ENCODE measurements at regions not wholly inside any gene's neighbourhood (a gene's known extent, or its start where the extent isn't known, plus 50 kb on each side); places are given as distances from the start of the nearest gene placed in this dataset.

- H3K4me3 Mint-ChIP-seq: no peak overlapping the region
- no peak for TF ChIP-seq CTCF (IDR thresholded peaks at IDR 0.05)
- DNase-seq (no peak), ATAC-seq (ENCODE audit: poor library complexity) (no peak)
- H3K36me3 Mint-ChIP-seq (ENCODE audit: low read depth): no peaks in the 10 kb centered on the region
- Histone ChIP-seq H3K27ac (ENCODE audit: low read depth in 1 of 2, low read length in 2 of 2) (no peak overlapping the region), H3K27me3 (ENCODE audit: control insufficient read depth in 1 of 2, insufficient read depth in 2 of 2, low read length in 2 of 2) (no peaks in the 10 kb centered on the region), H3K4me1 (ENCODE audit: insufficient read depth, low read length) (no peaks in the 10 kb centered on the region), H3K36me3 (ENCODE audit: insufficient read depth, low read length) (no peaks in the 10 kb centered on the region), H3K4me3 (ENCODE audit: low read length) (no peak overlapping the region), H3K9me3 (ENCODE audit: control insufficient read depth in 1 of 2, insufficient read depth in 1 of 2, low read length in 2 of 2) (peaks cover 0 to 17% of the 10 kb centered on the region in 2 experiments)
- no peaks in the 10 kb centered on the region for H3K4me1 Mint-ChIP-seq (ENCODE audit: low read depth)
- no peak overlapping the region for H3K27ac Mint-ChIP-seq
- no peaks in the 10 kb centered on the region for H3K9me3 Mint-ChIP-seq
- ChIA-PET POLR2A (no interaction called here), CTCF (no interaction called here)
- intact Hi-C loops (cut with DNase I, micrococcal nuclease): no loop called here
- H3K27me3 Mint-ChIP-seq: peaks cover 13% of the 10 kb centered on the region
Measured at GRCh38 chr20:39651645-39652325, 689.6 kb downstream of the DHX35 start.

- Mint-ChIP-seq H3K36me3 (ENCODE audit: low read depth) (no peaks in the 10 kb centered on the region), H3K4me1 (ENCODE audit: low read depth) (no peaks in the 10 kb centered on the region), H3K9me3 (no peaks in the 10 kb centered on the region), H3K27ac (no peak overlapping the region), H3K4me3 (no peak overlapping the region), H3K27me3 (peaks cover 6% of the 10 kb centered on the region)
- intact Hi-C loops (cut with DNase I, micrococcal nuclease): no loop called here
- ATAC-seq (ENCODE audit: poor library complexity) (no peak), DNase-seq (no peak)
- no peak for TF ChIP-seq CTCF (IDR thresholded peaks at IDR 0.05)
- CTCF ChIA-PET: no interaction called here
- H3K4me3 ChIP-seq (ENCODE audit: low read length): no peak overlapping the region
- H3K27me3 ChIP-seq (ENCODE audit: control insufficient read depth in 1 of 2, insufficient read depth in 2 of 2, low read length in 2 of 2): no peaks in the 10 kb centered on the region
- no peaks in the 10 kb centered on the region for H3K36me3 ChIP-seq (ENCODE audit: insufficient read depth, low read length)
- no peak overlapping the region for H3K27ac ChIP-seq (ENCODE audit: low read depth in 1 of 2, low read length in 2 of 2)
- no peaks in the 10 kb centered on the region for H3K4me1 ChIP-seq (ENCODE audit: insufficient read depth, low read length)
- POLR2A ChIA-PET: no interaction called here
- H3K9me3 ChIP-seq (ENCODE audit: control insufficient read depth in 1 of 2, insufficient read depth in 1 of 2, low read length in 2 of 2): peaks cover 0 to 10% of the 10 kb centered on the region in 2 experiments
Measured at GRCh38 chr20:39646874-39647413, 684.8 kb downstream of the DHX35 start.

GRCh38 chr20:39645131-39645530 is 683.0 kb downstream of the DHX35 start:
- Histone ChIP-seq H3K4me1 (ENCODE audit: insufficient read depth, low read length) (no peaks in the 10 kb centered on the region), H3K4me3 (ENCODE audit: low read length) (no peak overlapping the region), H3K36me3 (ENCODE audit: insufficient read depth, low read length) (no peaks in the 10 kb centered on the region), H3K27ac (ENCODE audit: low read depth in 1 of 2, low read length in 2 of 2) (no peak overlapping the region), H3K9me3 (ENCODE audit: control insufficient read depth in 1 of 2, insufficient read depth in 1 of 2, low read length in 2 of 2) (no peaks in the 10 kb centered on the region), H3K27me3 (ENCODE audit: control insufficient read depth in 1 of 2, insufficient read depth in 2 of 2, low read length in 2 of 2) (no peaks in the 10 kb centered on the region)
- no peak for TF ChIP-seq CTCF (IDR thresholded peaks at IDR 0.05)
- H3K9me3 Mint-ChIP-seq: no peaks in the 10 kb centered on the region
- H3K27me3 Mint-ChIP-seq: no peaks in the 10 kb centered on the region
- H3K4me3 Mint-ChIP-seq: no peak overlapping the region
- H3K4me1 Mint-ChIP-seq (ENCODE audit: low read depth): no peaks in the 10 kb centered on the region
- H3K36me3 Mint-ChIP-seq (ENCODE audit: low read depth): no peaks in the 10 kb centered on the region
- no peak for DNase-seq
- ChIA-PET POLR2A (no interaction called here), CTCF (no interaction called here)
- intact Hi-C loops (cut with DNase I, micrococcal nuclease): no loop called here
- no peak for ATAC-seq (ENCODE audit: poor library complexity)
- no peak overlapping the region for H3K27ac Mint-ChIP-seq
